ENCODE measurements at regions not wholly inside any gene's neighbourhood (a gene's known extent, or its start where the extent isn't known, plus 50 kb on each side); places are given as distances from the start of the nearest gene placed in this dataset.

- no peak for TF ChIP-seq CTCF (IDR thresholded peaks at IDR 0.05)
- no peak for TF ChIP-seq POLR2AphosphoS5 (IDR thresholded peaks at IDR 0.05)
- no peak for TF ChIP-seq EP300 (IDR thresholded peaks at IDR 0.05)
- TF ChIP-seq POLR2A (IDR thresholded peaks at IDR 0.05): no peak
These were observed 104.3 kb upstream of the FOXF1 start for GRCh38 chr16:86406056-86406455.

Data from sigmoid colon (tissue), 4 donors.